Ecto neural progenitor cell (in vitro differentiated cells): ENCODE measurements at regions not wholly inside any gene's neighbourhood (a gene's known extent, or its start where the extent isn't known, plus 50 kb on each side); places are given as distances from the start of the nearest gene placed in this dataset.

Experiments used
- DNase-seq: peaks from one replicate; pipeline ENCODE4 v3.0.0-alpha.2; 2018; ENCODE audit warnings: low spot score

GRCh38 chr2:146228020-146228393, 1616.8 kb upstream of the ACVR2A start:
- DNase-seq = no peak

- DNase-seq = no peak
Measured at GRCh38 chr2:146227152-146228019, 1617.4 kb upstream of the ACVR2A start.

GRCh38 chr2:146226077-146226476, 1618.8 kb upstream of the ACVR2A start:
- DNase-seq = no peak

GRCh38 chr2:146221826-146222225, 1623.0 kb upstream of the ACVR2A start:
- no peak for DNase-seq

GRCh38 chr2:146220957-146221356, 1623.9 kb upstream of the ACVR2A start:
- no peak for DNase-seq

- DNase-seq = no peak
Measured at GRCh38 chr2:146214394-146214929, 1630.4 kb upstream of the ACVR2A start.

- DNase-seq = no peak
Measured at GRCh38 chr2:146213674-146214073, 1631.2 kb upstream of the ACVR2A start.

- DNase-seq = no peak
Measured at GRCh38 chr2:146212602-146213001, 1632.2 kb upstream of the ACVR2A start.

GRCh38 chr2:146209842-146210275, 1635.0 kb upstream of the ACVR2A start:
- no peak for DNase-seq

- no peak for DNase-seq
Measured at GRCh38 chr2:146207901-146208300, 1636.9 kb upstream of the ACVR2A start.

- DNase-seq = no peak
Measured at GRCh38 chr2:146207417-146207816, 1637.4 kb upstream of the ACVR2A start.

- no peak for DNase-seq
Measured at GRCh38 chr2:146203064-146203624, 1641.7 kb upstream of the ACVR2A start.

- no peak for DNase-seq
Measured at GRCh38 chr2:146193619-146194018, 1651.2 kb upstream of the ACVR2A start.

- DNase-seq = no peak
Measured at GRCh38 chr2:146189541-146189940, 1655.3 kb upstream of the ACVR2A start.

- DNase-seq = no peak
Measured at GRCh38 chr2:146173934-146174333, 1654.0 kb upstream of the ZEB2 start.

GRCh38 chr2:146161256-146161882, 1641.5 kb upstream of the ZEB2 start:
- DNase-seq = no peak

GRCh38 chr2:146158072-146158674, 1638.3 kb upstream of the ZEB2 start:
- no peak for DNase-seq

- no peak for DNase-seq
Measured at GRCh38 chr2:146147448-146148012, 1627.6 kb upstream of the ZEB2 start.

- DNase-seq = no peak
Measured at GRCh38 chr2:146143971-146144370, 1624.1 kb upstream of the ZEB2 start.

GRCh38 chr2:146138820-146139219, 1618.9 kb upstream of the ZEB2 start:
- no peak for DNase-seq

GRCh38 chr2:146135245-146135644, 1615.3 kb upstream of the ZEB2 start:
- DNase-seq = no peak

GRCh38 chr2:146131785-146132184, 1611.9 kb upstream of the ZEB2 start:
- DNase-seq = no peak
